NB4 (cell line): ENCODE measurements at regions not wholly inside any gene's neighbourhood (a gene's known extent, or its start where the extent isn't known, plus 50 kb on each side); places are given as distances from the start of the nearest gene placed in this dataset.
"Not testable (repeated sequence)": the region's sequence is repeated elsewhere in the genome, so short reads cannot be mapped to it uniquely, and the experiment has no call there.

Experiments used
- DNase-seq: peaks from one replicate; pipeline ENCODE4 v3.0.0; 2010; ENCODE audit warnings: low read depth
- H3K4me3 ChIP-seq: one replicate; pipeline ENCODE4 v1.5.1; 2011; ENCODE audit warnings: mild to moderate bottlenecking, low read depth, low read length, moderate library complexity
- CTCF ChIP-seq: IDR thresholded peaks from one replicate; pipeline ENCODE4 v1.5.1; 2012; ENCODE audit warnings: low read depth, low read length
- MYC ChIP-seq: IDR thresholded peaks from 2 replicates; pipeline ENCODE4 v1.6.1; 2011; ENCODE audit warnings: low read depth, low read length
- POLR2A ChIP-seq: IDR thresholded peaks from 2 replicates; pipeline ENCODE4 v1.6.1; 2011; ENCODE audit warnings: mild to moderate bottlenecking; ENCODE audit not compliant: insufficient read length; ENCODE audit errors: extremely low read depth
- TF ChIP-seq, protein P1 (sequence below): IDR thresholded peaks from 2 replicates; pipeline ENCODE4 v1.6.1; 2011; ENCODE audit warnings: low read depth, low read length

DNA sequence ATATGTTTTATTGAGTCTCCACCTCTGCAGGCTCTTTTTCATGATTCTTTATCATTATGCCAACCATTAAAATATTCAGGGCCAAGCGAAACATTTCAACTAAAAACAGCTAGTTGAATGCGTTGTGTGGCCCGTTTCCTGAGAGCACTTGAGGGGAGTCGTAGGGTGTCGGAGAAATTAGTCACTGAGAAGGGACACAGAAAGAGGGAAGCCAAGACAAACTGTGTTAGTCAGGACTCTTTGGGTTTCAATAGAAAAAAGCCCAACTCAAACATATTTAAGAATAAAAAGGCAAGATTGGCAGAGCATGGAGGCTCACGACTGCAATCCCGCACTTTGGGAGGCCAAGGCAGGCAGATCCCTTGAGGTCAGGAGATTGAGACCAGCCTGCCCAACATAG is 58.9 kb downstream of the MAFB start:
- TF ChIP-seq MYC (no peak), CTCF (no peak), POLR2A (no peak)
- TF ChIP-seq, protein P1, sequence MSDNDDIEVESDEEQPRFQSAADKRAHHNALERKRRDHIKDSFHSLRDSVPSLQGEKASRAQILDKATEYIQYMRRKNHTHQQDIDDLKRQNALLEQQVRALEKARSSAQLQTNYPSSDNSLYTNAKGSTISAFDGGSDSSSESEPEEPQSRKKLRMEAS, result no peak

DNA sequence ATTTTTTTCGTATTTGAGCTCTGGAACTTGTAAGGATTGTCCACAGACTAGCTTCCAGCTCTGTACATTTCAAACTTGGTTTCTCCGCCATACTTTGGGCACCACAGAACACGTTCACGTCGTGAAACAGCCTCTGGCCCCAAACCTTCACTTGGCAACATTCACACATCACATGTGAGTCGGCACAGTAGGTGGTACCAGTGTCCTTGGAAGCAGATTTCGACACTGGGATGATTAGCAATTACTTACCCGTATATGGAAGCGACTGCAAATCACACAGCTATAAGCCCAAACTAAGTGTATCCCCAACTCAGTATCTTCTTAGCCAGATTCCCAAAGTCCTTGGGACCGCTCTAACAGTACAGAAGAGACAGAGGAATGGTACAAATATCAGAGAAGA is 60.2 kb downstream of the MAFB start:
- H3K4me3 ChIP-seq, result no peak overlapping the region
- no peak for DNase-seq
- TF ChIP-seq MYC (no peak), POLR2A (no peak), CTCF (no peak)
- TF ChIP-seq, protein P1, result no peak

More for the DNA sequence above, 58.9 kb downstream of the MAFB start:
- DNase-seq, result no peak
- no peak overlapping the region for H3K4me3 ChIP-seq

DNA sequence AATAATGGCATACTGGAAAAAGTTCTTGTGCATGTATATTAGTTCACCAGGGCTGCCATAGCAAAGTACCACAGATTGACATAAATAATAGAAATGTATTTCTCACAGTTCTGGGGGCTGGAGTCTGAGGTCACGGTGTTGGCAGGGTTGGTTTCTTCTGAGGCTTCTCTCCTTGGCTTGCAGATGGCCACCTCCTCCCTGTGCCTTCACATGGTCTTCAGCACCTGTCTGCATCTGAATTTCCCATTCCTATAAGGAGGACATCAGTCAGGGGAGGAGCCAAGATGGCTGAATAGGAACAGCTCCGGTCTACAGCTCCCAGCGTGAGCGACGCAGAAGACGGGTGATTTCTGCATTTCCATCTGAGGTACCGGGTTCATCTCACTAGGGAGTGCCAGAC is 70.0 kb downstream of the MAFB start:
- DNase-seq, H3K4me3 ChIP-seq: not testable (repeated sequence)

DNA sequence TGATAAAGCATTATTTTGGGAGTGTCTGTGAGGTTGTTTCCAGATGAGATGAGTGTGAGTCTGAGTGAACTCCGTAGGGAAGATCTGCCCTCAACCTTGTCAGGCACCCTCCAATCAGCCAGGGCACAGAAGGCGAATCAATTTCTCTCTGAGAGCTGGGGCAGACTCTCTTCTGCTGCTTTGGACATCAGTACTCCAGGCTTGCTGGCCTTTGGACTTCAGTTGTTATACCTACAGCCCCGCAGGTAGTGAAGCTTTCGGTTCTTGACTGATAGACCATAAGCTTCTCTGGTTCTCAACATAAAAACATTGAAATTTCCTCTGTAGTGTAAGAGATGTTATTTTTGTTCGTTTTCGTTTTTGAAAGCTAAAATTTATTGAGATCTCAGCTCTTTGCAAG is 71.4 kb downstream of the MAFB start:
- DNase-seq, result no peak
- no peak overlapping the region for H3K4me3 ChIP-seq
- no peak for TF ChIP-seq MYC
- TF ChIP-seq POLR2A, result no peak
- no peak for TF ChIP-seq CTCF
- TF ChIP-seq, protein P1, result no peak

DNA sequence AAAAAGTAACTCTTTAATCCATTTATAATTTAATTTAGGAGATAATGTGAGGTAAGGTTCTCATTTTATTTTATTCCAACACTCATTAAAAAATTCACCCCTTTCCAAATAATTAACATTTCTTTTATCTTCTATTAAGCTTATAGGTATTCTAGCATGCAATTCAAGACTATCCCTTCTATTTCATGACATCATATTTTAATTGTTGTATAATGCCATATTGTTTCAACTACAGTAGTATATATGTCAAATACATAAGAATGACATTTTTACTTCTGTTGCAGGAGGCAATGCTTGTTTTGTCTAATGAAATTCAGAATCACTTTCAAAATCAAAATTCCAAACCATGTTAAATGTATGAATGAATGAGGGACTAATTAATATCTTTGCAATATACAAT is 76.2 kb downstream of the MAFB start:
- DNase-seq, result no peak
- no peak overlapping the region for H3K4me3 ChIP-seq
- TF ChIP-seq, protein P1, result no peak
- TF ChIP-seq MYC, result no peak
- no peak for TF ChIP-seq POLR2A
- no peak for TF ChIP-seq CTCF

DNA sequence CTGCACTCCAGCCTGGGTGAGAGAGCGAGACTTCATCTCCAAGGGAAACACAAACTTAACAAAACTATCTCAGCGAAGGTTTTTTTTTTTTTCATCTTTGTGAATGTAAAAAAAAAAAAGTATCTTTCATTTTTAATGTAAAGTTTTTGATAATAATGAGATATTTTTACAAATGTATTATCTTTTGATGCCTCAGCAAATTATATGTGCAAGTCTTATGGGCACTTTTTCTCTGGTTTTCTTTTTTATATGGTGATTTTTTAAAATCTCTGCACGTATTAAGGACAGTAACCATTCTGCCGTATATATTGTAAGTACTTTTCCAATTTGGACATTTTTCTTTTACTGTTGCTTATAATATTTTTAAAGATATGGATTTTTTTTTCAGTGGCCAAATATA is 76.8 kb downstream of the MAFB start:
- DNase-seq, result no peak
- H3K4me3 ChIP-seq, result no peak overlapping the region
- TF ChIP-seq MYC (no peak), CTCF (no peak), POLR2A (no peak)
- TF ChIP-seq, protein P1, result no peak
